ENCODE measurements at regions not wholly inside any gene's neighbourhood (a gene's known extent, or its start where the extent isn't known, plus 50 kb on each side); places are given as distances from the start of the nearest gene placed in this dataset.

- TF ChIP-seq POLR2A (IDR thresholded peaks at IDR 0.05; ENCODE audit: low read depth, low read length) (no peak), TAF1 (IDR thresholded peaks at IDR 0.05; ENCODE audit: low read depth, low read length) (no peak), POLR2AphosphoS5 (IDR thresholded peaks at IDR 0.05; ENCODE audit: low read depth, low read length) (no peak), PAX5 (IDR thresholded peaks at IDR 0.05; ENCODE audit: insufficient read depth, low read length, severe bottlenecking) (no peak), POU2F2 (IDR thresholded peaks at IDR 0.05; ENCODE audit: low read depth, low read length) (no peak), SPI1 (IDR thresholded peaks at IDR 0.05; ENCODE audit: low read depth, low read length) (no peak)
Measured at GRCh38 chr18:61710082-61710620, 182.7 kb downstream of the RNF152 start.
